Panc1 (cell line): ENCODE measurements at regions not wholly inside any gene's neighbourhood (a gene's known extent, or its start where the extent isn't known, plus 50 kb on each side); places are given as distances from the start of the nearest gene placed in this dataset.
A peak's percentile ranks its signal among the peaks of the same experiment; 100 is the strongest.

Source experiments
- ATAC-seq: fragments of 200-7000 bp; cut with Tn5 transposase; 2 replicates; pipeline ENCODE4 v1.9.1; 2020; ENCODE audit warnings: mild to moderate bottlenecking, moderate library complexity
- BruUV-seq: library from RNA; stranded (reverse); fragments of 400-500 nt; replicated peaks from 2 replicates; lab custom pipeline; 2021; lab: Mats Ljungman, UMichigan
- CTCF ChIA-PET: fragments of 300-600 bp; sonication (Branson Sonifier 250); formaldehyde crosslinking; loops from one replicate; lab custom pipeline; 2022; ENCODE audit warnings: antibody characterized with exemption; lab: Charles Lee
- POLR2A ChIA-PET: fragments of 300-600 bp; sonication (Branson Sonifier 250); formaldehyde crosslinking; loops from one replicate; lab custom pipeline; 2022; ENCODE audit warnings: antibody characterized with exemption; lab: Charles Lee
- DNase-seq: peaks from one replicate; pipeline ENCODE4 v3.0.0-alpha.2; 2010; ENCODE audit warnings: low read depth, low spot score
- H3K27ac ChIP-seq: 2 replicates; pipeline ENCODE4 v1.5.1; 2011; ENCODE audit warnings: mild to moderate bottlenecking, low read length, inconsistent platforms
- H3K27me3 ChIP-seq: fragments of 200-500 bp; sonication (Bioruptor generic); 2 replicates; pipeline ENCODE4 v1.6.0; 2014; ENCODE audit warnings: low read length, inconsistent platforms; ENCODE audit not compliant: control insufficient read depth, insufficient read depth
- H3K36me3 ChIP-seq: fragments of 200-500 bp; sonication (Bioruptor generic); 2 replicates; pipeline ENCODE4 v1.5.1; 2014; ENCODE audit warnings: inconsistent platforms, mild to moderate bottlenecking, low read length, moderate library complexity; ENCODE audit not compliant: control insufficient read depth, insufficient read depth
- H3K4me1 ChIP-seq: 2 replicates; pipeline ENCODE4 v1.5.1; 2011; ENCODE audit warnings: inconsistent platforms, mild to moderate bottlenecking, low read length, moderate library complexity; ENCODE audit not compliant: control insufficient read depth, insufficient read depth
- H3K4me3 ChIP-seq, 2 experiments: 2 replicates each; pipeline ENCODE4 v1.5.1; 2011 to 2012; ENCODE audit warnings: low read depth in 2 of 2, low read length in 2 of 2, mild to moderate bottlenecking in 2 of 2, inconsistent platforms in 1 of 2, moderate library complexity in 1 of 2
- H3K9me3 ChIP-seq: fragments of 200-500 bp; sonication (Bioruptor generic); 2 replicates; pipeline ENCODE4 v1.5.1; 2014; ENCODE audit warnings: low read depth, mild to moderate bottlenecking, inconsistent platforms, low read length, moderate library complexity; ENCODE audit not compliant: control insufficient read depth, insufficient read depth
- CTCF ChIP-seq: fragments of 450-650 bp; IDR thresholded peaks from 2 replicates; pipeline ENCODE4 v1.5.1; 2017; ENCODE audit warnings: mild to moderate bottlenecking
- POLR2AphosphoS5 ChIP-seq: IDR thresholded peaks from 2 replicates; pipeline ENCODE4 v1.6.1; 2012; ENCODE audit warnings: mild to moderate bottlenecking, low read depth, low read length, moderate library complexity
- REST ChIP-seq, 2 experiments: IDR thresholded peaks; 2 replicates each; pipeline ENCODE4 v1.6.1; 2011 to 2012; ENCODE audit warnings: low read depth in 2 of 2, control low read depth in 1 of 2, low read length in 1 of 2, mild to moderate bottlenecking in 1 of 2, moderate library complexity in 1 of 2; ENCODE audit not compliant: insufficient read depth in 1 of 2
- SIN3A ChIP-seq: IDR thresholded peaks from 2 replicates; pipeline ENCODE4 v1.6.1; 2012; ENCODE audit warnings: low read depth, mild to moderate bottlenecking, low read length, moderate library complexity, borderline replicate concordance; ENCODE audit not compliant: insufficient read depth
- TCF7L2 ChIP-seq: IDR thresholded peaks from 2 replicates; pipeline ENCODE4 v1.6.1; 2011; ENCODE audit warnings: mild to moderate bottlenecking, low read depth, low read length, inconsistent platforms
- in situ Hi-C: cut with HindIII; loops from 2 replicates; pipeline ENCODE4 v1.10.0; 2016; ENCODE audit warnings: low sequenced_read_pairs, low pct_unique_long_range_greater_than_20kb
- intact Hi-C: fragments of 100-400 bp; cut with micrococcal nuclease; formaldehyde crosslinking; loops from one replicate; pipeline ENCODE4 v1.10.0; 2022; ENCODE audit not compliant: unreplicated experiment

- H3K36me3 ChIP-seq = no peaks in the 10 kb centered on the region
- intact Hi-C loops = no loop called here
- ChIA-PET POLR2A (no interaction called here), CTCF (no interaction called here)
- no peaks in the 10 kb centered on the region; the same call in 1 of the 2 replicates for H3K4me1 ChIP-seq
- H3K9me3 ChIP-seq = no peaks in the 10 kb centered on the region
- peak; percentile 75 for ATAC-seq
- BruUV-seq = no TSS peak
- DNase-seq = peak; percentile 86
- H3K27me3 ChIP-seq = no peaks in the 10 kb centered on the region
- TF ChIP-seq CTCF = no peak
- TF ChIP-seq TCF7L2 = no peak
- no peak for TF ChIP-seq SIN3A
- TF ChIP-seq POLR2AphosphoS5 = no peak
- no peak for TF ChIP-seq REST (IDR thresholded peaks at IDR 0.05; ENCODE audit: insufficient read depth in 1 of 2, low read depth in 2 of 2, low read length in 1 of 2)
- no peak overlapping the region; a peak in 1 of 4 replicates for H3K4me3 ChIP-seq
- in situ Hi-C loops = no loop called here
- H3K27ac ChIP-seq = no peak overlapping the region
These were observed 62.0 kb upstream of the CD93 start for GRCh38 chr20:23147964-23148730.

- Histone ChIP-seq H3K4me3 (no peak overlapping the region), H3K27ac (no peak overlapping the region), H3K4me1 (peaks cover 3% of the 10 kb centered on the region; the same call in 1 of the 2 replicates), H3K36me3 (no peaks in the 10 kb centered on the region), H3K9me3 (no peaks in the 10 kb centered on the region), H3K27me3 (no peaks in the 10 kb centered on the region)
- ChIA-PET CTCF (no interaction called here), POLR2A (no interaction called here)
- intact Hi-C loops = no loop called here
- TF ChIP-seq REST (IDR thresholded peaks at IDR 0.05; ENCODE audit: insufficient read depth in 1 of 2, low read depth in 2 of 2, low read length in 1 of 2) = no peak
- no peak for TF ChIP-seq TCF7L2
- no peak for TF ChIP-seq SIN3A
- TF ChIP-seq POLR2AphosphoS5 = no peak
- ATAC-seq (no peak), DNase-seq (no peak)
- BruUV-seq = no TSS peak
- in situ Hi-C loops = no loop called here
These were observed 61.5 kb upstream of the CD93 start for GRCh38 chr20:23147647-23147963.
